Erythroblast (primary cell): ENCODE measurements at regions not wholly inside any gene's neighbourhood (a gene's known extent, or its start where the extent isn't known, plus 50 kb on each side); places are given as distances from the start of the nearest gene placed in this dataset.

Experiments used
- GATA1 ChIP-seq: IDR thresholded peaks from 2 replicates; pipeline ENCODE4 v1.6.1; 2011; ENCODE audit warnings: low read depth, mild to moderate bottlenecking, control low read depth, low read length, moderate library complexity
- POLR2A ChIP-seq: IDR thresholded peaks from 2 replicates; pipeline ENCODE4 v1.6.1; 2011; ENCODE audit warnings: mild to moderate bottlenecking, low read length

DNA sequence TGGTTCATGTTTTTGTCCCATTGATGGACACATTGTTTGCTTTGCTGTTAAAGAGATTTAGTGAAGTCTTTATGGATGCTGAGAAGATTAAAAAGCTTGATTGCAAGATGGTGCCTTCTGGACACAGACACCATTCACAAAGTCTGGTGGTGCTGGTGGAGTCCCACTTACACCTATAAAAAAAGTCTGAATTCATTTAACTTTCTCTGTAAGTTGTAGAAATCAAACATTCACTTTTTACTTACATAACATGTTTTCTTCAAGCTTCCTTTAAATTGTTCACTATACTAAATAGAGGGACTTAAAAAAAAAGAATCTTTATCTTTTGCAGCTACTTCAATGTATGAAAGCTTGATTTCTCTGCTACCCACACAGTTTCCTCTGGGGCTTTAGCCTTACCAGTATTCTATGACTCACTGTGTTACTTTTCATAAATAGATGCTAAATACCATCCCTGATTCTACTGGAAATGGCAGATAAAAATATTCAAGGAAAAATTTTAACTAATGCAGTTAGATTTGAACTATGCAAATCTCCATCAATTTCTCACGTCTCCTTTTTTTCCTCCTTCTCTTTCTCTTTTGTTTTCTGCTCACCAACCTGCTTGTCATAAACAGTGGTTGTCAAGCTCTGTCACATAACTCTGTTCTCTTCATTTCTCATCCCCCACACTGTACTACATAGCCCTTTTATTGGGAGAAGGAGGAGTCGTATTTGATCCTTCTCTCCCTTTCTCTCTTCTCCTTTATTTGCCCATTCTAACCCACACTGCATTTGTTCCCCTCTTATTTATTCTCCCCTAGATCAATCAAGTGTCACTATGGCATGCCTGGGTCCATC lies 89.7 kb downstream of the FAM76B start:
- TF ChIP-seq POLR2A (no peak), GATA1 (no peak)
